ENCODE measurements at regions not wholly inside any gene's neighbourhood (a gene's known extent, or its start where the extent isn't known, plus 50 kb on each side); places are given as distances from the start of the nearest gene placed in this dataset.

DNA sequence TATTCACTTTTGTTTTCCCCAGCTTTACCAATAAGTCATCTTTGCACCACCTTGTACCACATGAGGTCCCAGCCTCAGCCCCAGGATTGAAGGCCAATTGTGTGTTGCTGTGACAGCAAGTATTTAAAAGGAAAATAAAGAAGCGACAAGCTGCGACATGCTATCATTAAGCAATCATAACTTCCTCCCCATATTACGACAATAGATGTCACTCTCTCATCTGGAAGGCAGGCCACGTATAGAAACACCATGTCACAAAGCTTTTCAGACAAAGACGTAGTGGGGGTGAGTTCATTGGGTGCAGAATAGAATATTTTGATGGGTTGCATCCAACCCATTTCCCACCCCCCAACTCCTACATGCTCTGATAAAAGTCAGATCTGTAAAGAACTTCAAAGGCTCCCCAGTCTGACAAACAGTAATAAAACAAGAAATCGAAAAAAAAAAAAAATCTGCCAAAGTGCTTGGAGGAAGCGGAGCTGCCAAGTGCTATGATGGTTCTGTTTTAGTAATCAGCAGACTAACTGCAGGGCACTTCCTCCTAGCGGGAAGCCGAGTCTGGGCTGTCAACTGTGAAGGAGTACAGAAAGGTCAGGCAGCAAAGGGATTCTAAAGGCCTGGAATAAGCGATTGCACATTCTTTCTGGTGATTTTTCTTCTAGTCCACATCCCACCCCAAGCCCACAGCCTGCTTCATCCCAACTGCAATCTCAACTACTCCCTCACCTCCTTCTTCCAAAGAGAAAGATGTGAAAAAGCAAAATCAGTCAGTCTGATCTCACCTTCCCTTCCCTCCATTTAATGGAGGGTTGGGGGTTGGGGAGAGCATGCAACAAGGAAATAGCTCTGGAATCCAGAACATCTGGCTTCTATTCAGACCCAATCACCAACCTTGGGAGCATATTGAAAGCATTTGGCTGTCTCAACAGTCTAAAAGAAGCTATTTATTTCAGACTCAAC is 131.4 kb upstream of the UBASH3B start:
- DNase-seq (ENCODE audit: low spot score): peak; percentile 24

DNA sequence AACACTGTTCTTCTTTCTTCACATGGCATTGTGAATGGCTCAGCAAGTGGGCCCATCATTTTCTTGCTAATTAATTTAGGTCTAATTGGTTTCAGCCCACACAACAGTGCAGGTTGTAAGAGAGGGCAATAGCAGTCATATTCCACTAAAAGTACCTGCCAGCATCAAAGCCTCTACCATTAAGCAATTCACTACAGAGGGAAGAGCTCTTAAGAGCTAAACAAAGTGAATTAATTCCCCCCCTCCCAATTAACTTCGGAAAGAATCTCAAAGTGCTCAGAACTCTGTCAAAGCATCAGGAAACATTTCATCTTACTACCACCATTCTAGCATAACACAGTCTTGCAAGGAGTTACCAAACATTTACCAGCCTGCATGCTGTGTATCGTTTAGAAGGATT is 133.9 kb upstream of the UBASH3B start:
- DNase-seq (ENCODE audit: low spot score): no peak

DNA sequence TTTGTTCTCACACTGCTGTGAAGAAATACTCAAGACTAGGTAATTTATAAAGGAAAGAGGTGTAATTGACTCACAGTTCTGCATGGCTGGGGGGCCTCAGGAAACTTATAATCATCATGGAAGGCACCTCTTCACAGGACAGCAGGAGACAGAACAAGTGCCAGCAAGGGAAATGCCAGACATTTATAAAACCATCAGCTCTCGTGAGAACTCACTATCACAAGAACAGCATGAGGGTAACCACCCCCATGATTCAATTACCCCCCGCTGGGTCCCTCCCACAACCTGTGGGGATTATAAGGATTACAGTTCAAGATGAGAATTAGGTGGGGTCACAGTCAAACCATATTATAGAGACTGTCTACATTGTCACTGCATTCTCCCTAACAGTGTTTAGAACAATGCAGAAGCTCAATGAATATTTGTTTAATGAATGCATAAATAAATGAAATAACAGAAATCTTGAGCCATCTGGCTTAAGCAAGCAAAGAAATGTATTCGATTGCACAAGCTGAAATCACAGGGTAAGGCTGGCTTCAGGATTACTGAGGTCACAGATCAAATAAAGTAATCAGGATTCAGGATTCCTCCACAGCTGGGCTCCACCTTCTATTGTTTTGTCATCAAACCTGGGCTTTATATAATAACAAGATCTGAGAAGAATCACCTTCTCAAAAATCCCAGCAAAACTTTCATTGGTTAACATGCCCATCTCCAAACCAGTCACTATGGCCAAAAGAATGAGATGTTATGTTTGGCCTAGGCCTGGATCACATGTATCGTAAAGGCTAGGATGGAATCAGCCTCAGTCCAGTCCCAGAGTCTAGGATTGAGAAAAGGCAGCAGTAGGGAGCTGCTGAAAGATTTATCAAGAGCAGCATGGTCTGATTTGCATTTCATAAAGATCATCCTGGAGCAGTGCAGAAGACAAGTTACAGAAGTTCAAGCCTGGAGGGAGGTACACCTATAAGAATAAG is 137.8 kb upstream of the UBASH3B start:
- no peak for DNase-seq (ENCODE audit: low spot score)

DNA sequence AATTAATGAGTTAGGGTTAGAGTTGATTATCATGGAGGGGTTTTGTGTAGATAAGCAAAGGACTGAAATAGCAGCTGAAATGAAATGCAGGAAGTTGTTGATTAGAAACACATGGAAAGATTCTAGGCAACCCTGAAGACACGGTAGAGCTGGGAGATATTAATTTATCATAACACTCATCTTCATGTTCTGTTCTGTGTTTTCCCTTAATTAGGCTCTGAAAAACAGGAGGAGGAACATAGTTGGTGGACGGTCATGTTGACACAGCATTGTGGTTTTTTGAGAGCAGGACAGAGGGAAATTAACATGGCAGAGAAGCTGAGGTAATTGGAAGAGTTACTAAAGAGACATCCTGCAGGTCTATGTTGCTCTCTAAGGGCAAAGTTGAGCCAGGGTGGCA is 138.8 kb upstream of the UBASH3B start:
- DNase-seq (ENCODE audit: low spot score): no peak

DNA sequence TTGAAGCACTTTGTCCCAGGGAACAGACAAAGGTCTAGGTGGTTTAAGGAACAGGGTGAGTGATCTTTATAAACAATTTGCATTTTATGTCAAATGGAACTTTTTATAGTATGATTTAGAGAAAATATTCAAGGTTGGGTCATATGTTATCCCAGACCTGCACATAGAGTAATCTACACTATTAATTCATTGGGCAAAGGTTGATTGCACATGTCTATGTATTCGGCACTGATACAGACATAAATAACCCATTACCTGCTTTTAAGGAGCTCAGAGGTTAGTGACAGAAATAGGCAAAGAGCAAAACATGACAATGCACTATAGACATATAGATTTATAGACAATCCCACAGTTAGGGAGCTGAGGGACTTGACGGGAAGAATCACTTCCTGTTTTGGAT is 141.5 kb upstream of the UBASH3B start:
- DNase-seq (ENCODE audit: low spot score): no peak

DNA sequence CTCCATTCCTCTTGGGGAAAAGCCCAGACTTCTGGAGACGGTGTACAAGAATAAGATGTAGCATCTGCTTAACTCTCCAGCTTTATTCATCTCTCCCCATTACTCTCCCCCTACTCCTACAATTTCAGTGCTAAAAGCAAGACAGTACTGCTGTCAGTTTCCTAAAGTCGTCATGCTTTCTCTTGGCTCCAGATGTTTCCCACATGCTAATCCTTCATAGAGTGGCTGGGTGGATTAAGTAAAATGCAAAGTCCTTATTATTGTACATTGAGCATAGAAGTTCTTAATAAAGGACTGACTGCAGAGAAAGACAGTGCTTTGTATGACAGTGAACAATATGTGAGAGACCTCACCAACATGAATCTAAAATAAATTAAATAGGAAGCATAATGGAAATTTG is 142.2 kb upstream of the UBASH3B start:
- no peak for DNase-seq (ENCODE audit: low spot score)

DNA sequence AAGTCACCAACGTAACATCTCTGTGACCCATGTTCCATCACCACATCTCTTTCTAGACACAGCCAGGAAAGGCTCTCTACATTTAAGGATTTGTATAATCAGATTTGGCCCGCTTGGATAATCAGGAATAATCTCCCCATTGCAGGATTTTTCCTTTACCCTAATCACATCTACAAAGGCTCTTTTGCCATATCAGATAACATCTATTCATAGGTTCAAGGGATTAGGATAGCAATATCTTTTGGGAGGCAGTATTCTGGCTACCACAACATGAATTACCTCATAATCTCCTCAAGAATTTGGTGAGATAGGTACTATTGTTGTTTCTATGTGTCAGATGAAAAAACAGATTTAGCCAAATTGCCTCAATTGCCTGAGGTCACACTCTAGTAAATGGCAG is 142.8 kb upstream of the UBASH3B start:
- no peak for DNase-seq (ENCODE audit: low spot score)

DNA sequence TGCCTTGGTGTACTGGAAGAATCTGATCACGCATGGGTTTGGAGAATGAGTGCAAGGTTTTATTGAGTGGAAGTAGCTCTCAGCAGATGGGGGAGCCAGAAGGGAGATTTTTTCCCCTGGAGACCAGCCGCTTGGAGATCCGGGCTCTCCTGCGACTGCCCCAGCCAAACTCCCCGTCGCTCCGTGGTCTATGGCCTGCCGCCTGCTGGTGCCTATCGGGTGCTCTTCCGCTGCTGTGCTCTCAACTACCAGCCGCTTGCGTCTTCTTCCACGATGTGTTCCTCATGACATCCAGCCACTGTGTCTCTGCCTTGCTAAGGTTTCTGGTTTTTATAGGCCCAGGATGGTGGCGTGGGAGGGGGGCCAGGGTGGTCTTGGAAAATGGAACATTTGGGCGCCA is 145.6 kb upstream of the UBASH3B start:
- no peak for DNase-seq (ENCODE audit: low spot score)

DNA sequence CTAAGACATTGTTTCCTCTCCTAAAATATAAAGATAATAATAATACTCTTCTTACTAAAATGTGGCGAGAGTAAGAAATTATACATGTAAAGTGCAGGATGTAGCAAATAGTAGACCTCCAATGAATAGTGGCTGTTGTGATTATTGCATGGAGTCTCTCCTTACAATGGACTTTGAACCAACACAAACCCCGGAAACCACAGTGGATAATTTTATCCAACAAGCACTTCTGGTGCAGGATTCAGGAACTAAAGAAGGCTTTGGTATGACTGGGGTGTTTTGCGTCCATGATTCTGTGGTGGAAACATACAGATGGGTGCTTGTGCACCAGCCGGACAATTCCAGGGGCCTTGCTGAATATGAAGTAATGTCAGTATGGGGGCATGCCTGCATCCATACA is 146.4 kb upstream of the UBASH3B start:
- no peak for DNase-seq (ENCODE audit: low spot score)

DNA sequence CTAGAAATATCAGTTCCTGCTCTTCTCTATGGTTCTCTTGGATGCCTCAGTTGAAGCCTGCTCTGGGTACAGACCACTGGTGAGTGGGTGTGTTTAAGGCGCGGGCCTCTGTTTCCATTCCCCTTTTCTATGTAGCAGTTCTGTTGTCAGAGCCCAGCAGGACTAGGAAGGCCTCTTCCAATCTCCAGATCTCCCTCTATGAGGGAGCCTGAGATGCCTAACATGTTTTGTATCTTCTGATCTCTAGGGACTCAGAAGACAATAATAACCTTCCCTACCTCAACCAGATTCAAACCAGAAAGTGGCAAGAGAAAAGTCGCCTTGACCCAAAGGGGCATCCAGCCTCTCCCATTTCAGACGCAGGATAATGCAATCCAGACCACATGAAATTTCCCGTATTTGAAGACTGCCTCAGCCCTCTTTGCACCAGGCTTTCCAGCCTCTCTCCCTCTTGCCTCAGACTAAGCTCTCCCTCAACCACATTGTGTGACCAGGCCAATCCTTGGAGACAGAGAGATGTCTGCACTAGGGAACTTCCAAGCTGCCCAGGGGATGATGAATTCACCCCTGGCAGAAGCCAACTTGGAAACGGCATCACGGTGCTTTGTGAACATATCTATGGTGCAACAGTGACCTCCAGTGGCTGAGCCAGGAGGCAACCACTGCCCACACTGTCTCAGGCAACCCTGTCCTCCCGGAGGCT is 150.1 kb upstream of the UBASH3B start:
- DNase-seq (ENCODE audit: low spot score): peak; percentile 87

DNA sequence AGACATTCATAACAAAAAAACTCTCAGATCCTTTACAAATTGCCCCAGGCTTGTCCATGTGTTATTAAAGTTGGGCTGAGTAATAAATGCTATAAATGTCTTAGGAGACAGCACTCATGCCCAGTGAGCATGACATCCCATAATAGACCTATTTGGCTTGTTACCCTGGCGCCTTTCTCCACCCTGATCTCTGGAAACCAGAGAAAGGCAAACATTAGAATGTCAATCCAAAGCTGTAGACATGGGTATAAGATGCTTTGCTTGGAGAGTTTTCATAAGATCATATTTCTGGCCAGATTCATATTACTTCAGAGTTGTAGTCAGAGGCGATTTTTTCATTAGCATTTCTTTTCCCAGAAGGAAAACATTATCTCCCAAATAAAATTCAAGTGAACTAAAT is 161.3 kb upstream of the UBASH3B start:
- DNase-seq (ENCODE audit: low spot score): no peak

DNA sequence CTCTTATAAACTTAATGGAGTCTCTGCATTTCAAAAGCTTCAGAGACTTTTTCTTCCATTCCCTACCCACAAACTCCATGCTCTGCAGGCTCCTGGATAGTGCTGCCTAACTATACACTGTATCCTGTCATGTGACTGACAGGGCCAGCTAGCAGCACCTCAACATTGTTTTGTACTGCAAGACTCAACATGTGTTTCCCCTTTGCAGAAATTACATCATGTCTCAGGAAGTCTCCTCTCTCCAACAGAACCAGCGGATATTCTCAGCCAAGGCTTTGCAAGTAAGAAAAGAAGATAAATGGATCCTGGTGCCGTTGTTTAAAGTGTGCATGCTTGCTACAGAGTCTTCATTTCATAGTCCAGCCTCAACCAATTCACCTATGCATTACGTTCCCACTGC is 164.0 kb upstream of the UBASH3B start:
- DNase-seq (ENCODE audit: low spot score): peak; percentile 14

DNA sequence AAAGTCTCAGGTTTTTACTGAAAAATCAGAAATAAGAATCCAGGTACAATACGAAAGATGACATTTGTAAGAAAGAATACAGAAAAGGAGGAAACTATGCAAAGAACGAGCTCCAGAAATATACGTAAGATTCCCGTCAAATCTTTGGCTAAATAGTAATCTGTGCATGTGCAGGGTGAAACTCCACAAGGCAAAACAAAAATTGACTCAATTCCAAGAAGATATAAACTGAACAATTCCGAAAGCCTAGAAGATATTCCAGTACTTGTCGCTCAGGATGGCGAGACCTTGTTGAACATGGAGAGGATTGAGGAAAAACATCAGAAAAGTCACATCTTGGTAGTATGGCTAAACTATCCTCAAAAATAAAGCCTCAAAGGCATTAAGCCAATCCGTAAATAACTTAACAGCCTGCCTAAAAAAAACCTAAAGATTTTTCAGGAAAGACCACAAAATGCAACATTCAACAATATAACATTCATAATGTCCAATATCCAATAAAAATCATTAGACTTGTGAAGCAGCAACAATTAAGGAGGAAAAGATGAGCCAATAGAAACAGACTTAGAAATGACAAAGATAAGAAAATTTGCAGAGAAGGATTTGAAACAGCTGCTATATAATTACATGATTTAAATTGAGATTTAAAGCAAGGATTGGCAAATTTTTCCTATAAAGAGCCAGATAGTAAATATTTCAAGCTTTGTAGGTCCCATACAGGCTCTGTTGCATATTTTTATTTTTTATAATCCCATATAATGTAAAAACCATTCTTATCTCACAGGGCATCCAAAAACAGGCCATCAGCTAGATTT is 166.4 kb upstream of the UBASH3B start:
- DNase-seq (ENCODE audit: low spot score): no peak

DNA sequence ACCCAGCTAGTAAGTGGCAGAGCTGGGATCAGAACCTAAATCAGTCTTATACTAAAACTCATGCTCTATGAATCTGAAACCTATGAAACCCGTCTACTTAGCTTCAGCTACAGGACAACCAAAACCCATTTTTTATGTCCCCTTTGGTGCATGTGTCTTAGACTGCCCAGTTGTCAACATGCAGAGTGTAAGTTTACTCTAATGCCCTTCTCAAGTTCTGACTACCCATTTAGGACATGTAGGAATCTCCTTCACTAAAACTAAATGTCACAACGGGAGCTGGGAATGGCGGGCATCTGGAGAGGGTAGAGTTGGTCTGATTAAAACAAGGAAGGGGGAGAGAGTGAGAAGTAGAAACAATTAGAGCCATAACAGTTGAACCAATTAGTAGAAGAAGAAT is 167.9 kb upstream of the UBASH3B start:
- DNase-seq (ENCODE audit: low spot score): no peak

DNA sequence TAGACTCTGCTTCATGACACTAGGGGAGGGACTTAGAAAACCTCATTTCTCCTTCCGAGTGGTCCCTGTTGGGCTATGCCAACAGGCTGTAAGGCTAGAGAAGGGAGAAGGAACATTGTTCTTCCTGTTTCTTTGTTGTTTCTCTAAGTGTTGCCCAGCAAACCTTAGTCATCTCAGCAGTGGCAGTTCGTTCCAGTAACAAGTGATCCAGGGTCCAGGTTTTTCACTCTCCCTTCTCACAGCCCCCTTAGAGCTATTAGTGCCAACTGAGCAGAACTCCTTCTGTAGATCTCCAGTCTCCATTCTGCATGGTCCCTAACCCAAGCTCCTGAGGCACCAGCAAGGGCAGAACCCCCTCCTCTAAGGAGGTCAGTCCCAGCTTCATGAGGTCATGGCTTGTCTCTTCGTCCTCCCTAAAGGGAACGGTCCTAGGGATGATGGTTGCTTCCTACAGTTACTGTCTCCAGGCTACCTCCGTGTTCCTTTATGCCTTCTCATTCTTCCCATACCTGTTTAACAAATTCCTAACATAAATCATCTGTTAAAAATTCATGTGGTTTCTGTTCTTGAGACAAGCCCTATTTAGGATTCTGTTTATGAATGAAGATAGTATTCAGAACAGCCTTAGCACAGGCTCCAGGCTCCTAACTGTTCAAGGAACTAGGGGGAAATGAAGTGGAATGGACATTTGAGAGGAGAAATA is 168.6 kb upstream of the UBASH3B start:
- DNase-seq (ENCODE audit: low spot score): no peak

DNA sequence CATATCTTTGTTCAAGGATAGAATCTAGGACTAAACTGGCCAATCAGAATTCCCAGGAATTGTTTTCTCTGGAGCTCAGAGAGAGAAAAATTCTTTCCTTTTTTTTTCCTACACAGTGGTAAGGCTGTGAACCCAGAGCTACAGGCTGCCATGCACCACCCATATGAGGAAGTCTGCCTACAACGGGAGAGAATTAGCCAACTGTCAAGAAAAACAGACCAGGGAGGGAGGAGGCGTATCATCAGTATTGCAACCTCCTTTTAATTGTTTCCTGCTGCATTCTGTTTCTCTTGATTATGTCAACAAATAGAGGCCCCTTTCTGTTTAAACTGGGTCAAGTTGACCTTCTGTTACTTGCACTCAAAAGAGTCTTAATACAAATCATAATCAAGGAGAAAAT is 176.5 kb upstream of the UBASH3B start:
- DNase-seq (ENCODE audit: low spot score): no peak

DNA sequence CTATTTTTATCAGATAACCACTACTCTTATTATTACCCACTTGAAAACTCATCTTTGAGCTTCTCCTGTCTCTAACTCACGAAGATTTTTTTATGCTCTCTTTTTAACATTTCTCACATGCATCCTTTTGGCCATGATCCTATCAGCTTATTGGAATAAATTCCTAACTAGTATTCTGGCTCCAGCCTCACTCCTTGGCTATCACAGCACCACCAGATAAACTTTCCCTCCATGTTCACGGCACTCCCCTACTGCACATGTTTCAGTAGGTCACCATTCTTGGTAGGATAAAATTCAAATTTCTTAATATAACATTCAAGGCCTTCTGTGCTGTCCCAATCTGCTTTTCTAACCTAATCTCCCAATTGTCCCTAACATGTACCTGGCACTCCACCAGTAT is 186.6 kb upstream of the UBASH3B start:
- no peak for DNase-seq (ENCODE audit: low spot score)

DNA sequence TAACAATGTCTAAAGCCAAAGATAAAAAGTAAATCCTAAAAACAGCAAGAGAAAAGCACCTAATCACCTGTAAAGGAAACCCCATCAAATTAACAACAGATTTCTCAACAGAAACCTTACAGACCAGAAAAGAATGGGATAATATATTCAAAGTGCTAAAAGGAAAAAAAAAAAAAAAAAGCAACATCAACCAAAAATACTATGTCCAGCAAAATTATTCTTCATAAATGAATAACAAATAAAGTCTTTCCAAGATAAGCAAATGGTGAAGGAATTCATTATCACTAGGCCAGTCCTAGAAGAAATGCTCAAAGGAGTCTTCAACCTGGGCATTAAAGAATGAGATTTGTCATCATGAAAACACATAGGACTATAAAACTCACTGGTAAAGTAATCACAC is 192.0 kb upstream of the UBASH3B start:
- DNase-seq (ENCODE audit: low spot score): no peak

DNA sequence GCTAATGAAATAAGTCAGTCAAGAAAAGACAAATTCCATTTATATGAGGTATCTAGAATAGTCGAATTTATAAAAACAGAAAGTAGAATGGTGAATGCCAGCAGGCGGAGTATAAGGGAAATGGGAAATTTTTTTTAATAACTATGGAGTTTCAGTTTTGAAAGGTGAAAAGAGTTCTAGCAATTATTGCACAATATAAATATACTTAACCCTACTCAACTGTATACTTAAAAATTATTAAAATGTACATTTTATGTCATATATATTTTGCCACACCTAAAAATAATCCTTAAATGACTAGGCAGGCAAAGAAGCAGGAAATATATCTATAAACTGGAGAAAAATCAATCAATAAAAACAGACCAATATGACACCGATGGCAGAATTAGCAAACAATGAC is 196.5 kb upstream of the UBASH3B start:
- DNase-seq (ENCODE audit: low spot score): no peak

DNA sequence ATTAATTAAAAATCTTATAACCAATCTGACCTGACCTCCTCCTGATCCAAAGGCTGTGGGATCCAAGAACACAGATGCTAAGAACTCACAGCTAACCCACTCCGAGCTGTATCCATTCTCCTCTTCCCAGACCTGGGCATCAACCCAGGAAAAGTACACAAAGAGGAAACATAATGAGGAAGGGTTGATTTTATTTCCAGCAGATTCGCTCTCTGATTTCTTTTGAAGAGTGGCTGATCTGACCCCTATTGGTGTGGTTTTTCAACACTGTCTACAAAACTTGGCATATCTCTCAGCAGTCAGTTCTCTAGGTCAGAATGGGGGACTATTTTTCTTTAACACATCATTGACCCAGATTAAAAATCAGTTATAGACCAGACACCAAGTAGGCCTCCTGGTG is 201.9 kb upstream of the UBASH3B start:
- peak; percentile 82 for DNase-seq (ENCODE audit: low spot score)

DNA sequence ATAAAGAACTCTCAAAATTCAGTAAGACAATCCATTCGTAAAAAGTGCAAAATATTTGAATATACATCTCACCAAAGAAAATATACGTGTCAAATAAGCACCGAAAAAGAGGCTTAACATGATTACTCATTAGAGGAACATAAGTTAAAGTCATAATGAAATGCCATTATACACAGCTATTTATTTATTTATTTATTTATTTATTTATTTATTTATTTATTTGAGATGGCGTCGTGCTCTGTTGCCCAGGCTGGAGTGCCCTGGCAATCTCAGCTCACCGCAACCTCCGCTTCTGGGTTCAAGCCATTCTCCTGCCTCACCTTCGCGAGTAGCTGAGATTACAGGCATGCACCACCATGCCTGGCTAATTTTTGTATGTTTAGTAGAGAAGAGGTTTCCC is 203.6 kb upstream of the UBASH3B start:
- no peak for DNase-seq (ENCODE audit: low spot score)
